ENCODE measurements at regions not wholly inside any gene's neighbourhood (a gene's known extent, or its start where the extent isn't known, plus 50 kb on each side); places are given as distances from the start of the nearest gene placed in this dataset.

- no peak overlapping the region for H3K27ac ChIP-seq (ENCODE audit: extremely low read length, insufficient read depth, low read length)
- ChIA-PET POLR2A (no interaction called here), CTCF (ENCODE audit: low intra/inter-chr PET ratio, low total read pairs) (no interaction called here)
- intact Hi-C loops (cut with micrococcal nuclease; ENCODE audit: unreplicated experiment) = no loop called here
- in situ Hi-C loops (cut with HindIII; ENCODE audit: extremely low pct_ligation_motif_present, low pct_unique_long_range_greater_than_20kb) = no loop called here
- H3K4me2 ChIP-seq (ENCODE audit: low read depth, low read length) = no peak overlapping the region
- H3K36me3 ChIP-seq (replicated peaks in 1 of 2; ENCODE audit: control insufficient read depth in 1 of 2, insufficient read depth in 2 of 2, low read length in 2 of 2) = no peaks in the 10 kb centered on the region
- BruUV-seq (replicated peaks) = no TSS peak
- H3K4me3 ChIP-seq (replicated peaks in 1 of 3; ENCODE audit: insufficient read depth in 1 of 3, low read depth in 2 of 3, low read length in 3 of 3) = no peak overlapping the region
- H3K79me2 ChIP-seq (ENCODE audit: insufficient read depth, low read length) = no peaks in the 10 kb centered on the region
- H3K9ac ChIP-seq (ENCODE audit: insufficient read depth, low read depth, low read length) = no peak overlapping the region
- no peaks in the 10 kb centered on the region for H3K9me3 ChIP-seq (ENCODE audit: low read length)
- no peak overlapping the region for H2AFZ ChIP-seq (ENCODE audit: low read length)
- no peak for ATAC-seq
- FAIRE-seq = no peak
- DNase-seq (ENCODE audit: low spot score) = no peak
- no peaks in the 10 kb centered on the region for H4K20me1 ChIP-seq (ENCODE audit: insufficient read depth, low read length)
- peaks cover 0 to 24% of the 10 kb centered on the region in 2 experiments; a peak in 1 of 5 replicates for H3K27me3 ChIP-seq (ENCODE audit: control insufficient read depth in 1 of 2, insufficient read depth in 2 of 2, low read length in 2 of 2)
- no peaks in the 10 kb centered on the region for H3K4me1 ChIP-seq (ENCODE audit: insufficient read depth, low read length)
- WGBS (ENCODE audit: low lambda C conversion rate) = 15% methylated on average over 21 of the region's 26 CpGs
- TF ChIP-seq ZNF33B (CRISPR knock-in tag; IDR thresholded peaks at IDR 0.05) = no peak
- TF ChIP-seq ZNF556 (CRISPR knock-in tag; IDR thresholded peaks at IDR 0.05; ENCODE audit: borderline replicate concordance) = no peak
- TF ChIP-seq HDAC2 (CRISPR knock-in tag; IDR thresholded peaks at IDR 0.05) = no peak
- no peak for TF ChIP-seq SMARCE1 (IDR thresholded peaks at IDR 0.05; ENCODE audit: borderline replicate concordance)
- TF ChIP-seq ZNF407 (CRISPR knock-in tag; IDR thresholded peaks at IDR 0.05; ENCODE audit: not compliant biosample characterization) = no peak
- TF ChIP-seq CCDC6 (CRISPR knock-in tag; IDR thresholded peaks at IDR 0.05) = no peak
- no peak for TF ChIP-seq U2AF2 (IDR thresholded peaks at IDR 0.05; ENCODE audit: low read depth, low read length)
- TF ChIP-seq ZNF225 (CRISPR knock-in tag; IDR thresholded peaks at IDR 0.05) = no peak
- TF ChIP-seq ZNF280D (CRISPR knock-in tag; IDR thresholded peaks at IDR 0.05) = no peak
- no peak for TF ChIP-seq NCOA1 (CRISPR knock-in tag; IDR thresholded peaks at IDR 0.05)
- no peak for TF ChIP-seq SETDB1 (CRISPR knock-in tag; IDR thresholded peaks at IDR 0.05; ENCODE audit: borderline replicate concordance)
- no peak for TF ChIP-seq ZNF552 (CRISPR knock-in tag; IDR thresholded peaks at IDR 0.05; ENCODE audit: borderline replicate concordance)
- no peak for TF ChIP-seq SCMH1 (CRISPR knock-in tag; IDR thresholded peaks at IDR 0.05; ENCODE audit: borderline replicate concordance)
- no peak for TF ChIP-seq CC2D1A (CRISPR knock-in tag; IDR thresholded peaks at IDR 0.05)
Observed at GRCh38 chr18:78268226-78268988, 711.2 kb upstream of the SALL3 start.

Measured in HepG2 (cell line).